ENCODE measurements at regions not wholly inside any gene's neighbourhood (a gene's known extent, or its start where the extent isn't known, plus 50 kb on each side); places are given as distances from the start of the nearest gene placed in this dataset.

- DNase-seq (ENCODE audit: low read depth, low spot score), result no peak
Observed at GRCh38 chr13:21318891-21319532, 140.1 kb downstream of the ZDHHC20 start.

- DNase-seq (ENCODE audit: low read depth, low spot score), result no peak
Observed at GRCh38 chr13:21319869-21320641, 139.0 kb downstream of the ZDHHC20 start.

- DNase-seq (ENCODE audit: low read depth, low spot score), result no peak
Observed at GRCh38 chr13:21320642-21321034, 138.5 kb downstream of the ZDHHC20 start.

GRCh38 chr13:21321269-21321668 lies 137.8 kb downstream of the ZDHHC20 start:
- DNase-seq (ENCODE audit: low read depth, low spot score), result no peak

GRCh38 chr13:21322327-21322965 lies 136.7 kb downstream of the ZDHHC20 start:
- no peak for DNase-seq (ENCODE audit: low read depth, low spot score)

All from iPS DF 19.7 (cell line).